HG03108 (cell line): ENCODE measurements at regions not wholly inside any gene's neighbourhood (a gene's known extent, or its start where the extent isn't known, plus 50 kb on each side); places are given as distances from the start of the nearest gene placed in this dataset.
"Not testable (repeated sequence)": the region's sequence is repeated elsewhere in the genome, so short reads cannot be mapped to it uniquely, and the experiment has no call there.

Experiments used
- ATAC-seq: cut with Tn5 transposase; IDR thresholded peaks from one replicate; pipeline ENCODE4 v1.9.1; 2021; ENCODE audit warnings: moderate library complexity; ENCODE audit not compliant: unreplicated experiment

DNA sequence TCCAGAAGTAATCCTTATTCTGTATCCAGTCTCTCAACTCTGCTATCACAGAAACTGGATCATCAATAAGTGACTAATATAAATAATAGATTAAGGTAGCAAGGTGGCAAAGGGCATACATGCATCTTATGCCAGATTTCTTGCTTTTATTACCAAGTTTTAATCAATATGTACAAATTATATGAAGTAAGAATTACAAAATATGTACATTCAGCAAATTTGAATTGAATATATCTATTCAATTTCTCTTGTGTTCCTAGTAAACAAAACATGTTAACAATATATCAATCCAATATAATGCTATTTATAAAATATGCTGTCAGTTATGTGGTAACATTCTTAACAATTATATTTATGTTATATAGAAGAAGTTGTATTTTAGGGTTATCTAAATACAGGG, 488.7 kb upstream of the COX7C start:
- no peak for ATAC-seq

DNA sequence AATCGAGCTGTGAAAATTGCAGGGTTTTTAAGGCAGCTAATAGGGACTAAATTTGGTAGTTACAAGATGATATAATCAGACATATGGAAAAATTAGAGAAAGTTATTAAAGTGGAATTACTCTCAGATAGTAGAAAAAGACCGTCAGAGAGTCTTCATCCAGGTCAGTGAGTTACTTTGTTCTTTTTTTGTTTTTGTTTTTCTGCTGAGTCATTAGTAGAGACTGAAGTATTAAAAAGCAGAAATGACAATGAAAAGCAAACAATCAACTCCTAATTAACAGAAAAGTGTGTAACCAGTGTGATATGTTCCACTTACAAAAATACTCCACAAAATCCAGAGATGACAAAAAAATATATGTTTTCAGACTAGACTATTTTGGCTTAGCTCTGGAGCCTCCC, 480.4 kb upstream of the COX7C start:
- no peak for ATAC-seq

DNA sequence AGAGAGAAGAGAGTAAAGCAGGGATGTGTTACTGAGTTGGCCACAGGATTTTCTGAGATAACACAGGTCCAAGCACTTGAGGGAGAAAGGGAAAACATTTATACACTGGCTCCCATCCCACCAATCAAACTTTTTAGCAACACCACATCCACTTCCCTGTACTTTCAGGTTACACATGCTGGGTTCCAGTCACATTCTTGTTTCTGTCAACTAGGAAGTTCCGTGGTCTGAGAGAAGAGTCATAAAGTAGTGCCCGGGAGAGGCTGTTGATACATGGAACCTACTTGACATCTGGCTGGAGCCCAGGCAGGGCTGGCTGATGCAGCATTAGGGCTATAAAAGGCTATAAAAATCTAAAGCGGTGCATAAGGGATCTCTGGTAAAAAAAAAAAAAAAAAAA, 473.9 kb upstream of the COX7C start:
- ATAC-seq: no peak

DNA sequence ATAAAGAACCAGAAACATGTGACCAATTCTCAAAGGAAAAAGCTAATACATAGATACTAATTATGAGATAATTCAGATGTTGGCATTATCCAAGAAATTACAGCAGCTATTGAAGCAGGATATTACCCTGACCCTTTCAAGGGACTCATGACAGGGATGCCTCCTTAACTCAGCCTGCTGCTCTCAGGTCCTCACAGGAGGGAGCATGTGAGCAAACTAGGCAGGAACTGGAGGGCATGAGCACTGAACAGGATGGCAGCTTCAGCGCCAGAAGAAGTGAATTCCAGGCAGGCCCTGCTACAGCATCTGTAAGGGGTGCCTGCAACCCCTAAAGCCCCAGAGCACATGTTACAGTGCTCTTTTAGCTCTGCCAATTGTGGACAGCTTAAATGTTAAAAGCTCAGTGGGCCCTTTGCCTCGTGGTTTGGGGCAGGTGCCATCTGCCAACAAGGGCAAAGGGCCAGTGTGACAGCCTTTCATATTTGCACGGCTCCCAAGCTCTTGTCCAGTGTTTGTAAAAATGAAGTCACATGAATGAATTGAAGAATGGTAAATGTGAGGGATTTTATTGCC, 464.7 kb upstream of the COX7C start:
- no peak for ATAC-seq

DNA sequence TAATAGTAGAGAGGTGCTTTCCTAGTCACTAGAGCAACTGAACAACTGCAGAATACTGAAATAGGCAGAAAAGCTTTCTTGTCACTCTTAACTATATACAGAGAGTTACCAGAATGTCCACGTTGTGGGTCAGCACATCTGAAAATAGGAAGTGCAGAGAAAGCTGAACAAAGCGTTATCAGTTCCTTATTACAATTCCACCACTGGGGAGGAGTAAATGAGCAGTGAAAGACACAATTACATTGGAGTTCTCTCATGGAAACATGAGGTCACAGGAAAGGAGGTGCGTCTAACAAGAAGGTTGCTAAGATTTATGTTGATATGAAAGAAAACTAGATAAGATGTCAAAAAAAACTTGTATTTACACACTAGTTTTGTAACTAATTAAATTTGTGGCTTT, 461.9 kb upstream of the COX7C start:
- ATAC-seq: no peak

DNA sequence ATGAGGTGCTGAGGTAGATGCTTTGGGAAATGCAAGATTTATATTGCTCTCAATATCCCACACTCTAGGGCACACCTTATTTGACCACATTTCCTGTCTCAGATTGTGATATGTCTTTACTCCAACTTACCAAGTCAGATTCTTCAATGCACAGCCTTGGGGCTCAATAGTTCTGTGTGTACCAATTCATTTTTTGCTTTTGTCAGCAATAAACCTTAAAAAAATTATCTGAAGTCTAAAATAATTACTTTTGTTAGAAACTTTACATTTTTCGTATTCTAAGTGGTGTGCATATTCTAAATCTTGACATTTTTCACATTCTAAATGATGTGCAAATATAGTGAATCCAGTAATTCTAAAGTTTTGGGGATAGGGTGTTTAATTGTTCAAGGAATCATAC, 447.5 kb upstream of the COX7C start:
- ATAC-seq: no peak

DNA sequence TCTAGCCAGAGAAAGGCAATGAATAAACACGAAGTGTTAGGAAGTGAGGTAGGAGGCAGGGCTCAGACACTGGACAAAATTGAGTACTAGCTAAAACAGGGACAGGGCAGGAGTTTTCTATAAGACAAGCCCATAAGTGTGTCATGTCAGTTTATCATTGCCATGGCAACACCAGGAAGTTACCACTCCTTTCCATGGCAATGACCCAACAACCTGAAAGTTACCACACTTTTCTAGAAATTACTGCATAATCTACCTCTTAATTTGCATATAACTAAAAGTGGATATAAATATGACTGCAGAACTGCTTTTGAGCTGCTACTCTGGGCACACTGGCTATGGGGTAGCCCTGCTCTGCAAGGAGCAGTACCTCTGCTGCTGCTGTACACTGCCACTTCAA, 442.5 kb upstream of the COX7C start:
- ATAC-seq: peak; percentile 61

DNA sequence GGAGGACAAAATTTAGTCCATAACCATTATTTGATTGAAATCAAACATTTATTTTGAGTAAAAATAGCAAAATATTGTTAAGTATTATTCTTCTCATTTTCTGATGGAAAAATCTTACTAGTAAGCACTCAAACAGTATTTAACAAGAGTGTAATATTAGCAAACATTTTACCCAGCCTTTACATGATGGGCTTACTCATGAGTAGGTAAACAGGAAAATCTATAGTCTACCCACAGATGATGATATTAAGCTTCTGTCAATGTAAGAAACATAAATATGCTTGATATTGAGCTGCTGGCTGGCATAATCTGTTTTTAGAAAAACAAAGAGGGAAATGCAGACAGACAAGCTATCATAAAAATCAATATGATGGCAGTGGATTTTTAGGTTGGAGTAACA, 418.5 kb upstream of the COX7C start:
- no peak for ATAC-seq

DNA sequence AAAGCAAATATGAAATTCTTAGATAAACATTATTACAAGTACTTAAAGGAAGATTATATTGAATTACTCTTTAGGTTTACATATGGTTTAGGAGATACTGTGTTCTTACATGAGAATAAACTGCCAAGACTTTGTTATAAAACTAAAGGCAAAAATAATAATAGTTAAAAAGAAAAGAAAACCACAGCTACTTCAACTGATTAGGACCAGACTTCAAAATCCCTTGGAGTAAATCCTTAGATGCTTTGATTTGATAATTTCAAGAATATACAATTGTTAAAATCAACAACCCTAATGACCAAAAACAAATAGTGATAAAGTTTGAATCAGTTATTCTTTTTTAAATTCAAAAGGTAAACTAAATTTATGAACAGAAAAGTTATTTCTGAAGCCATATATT, 389.6 kb upstream of the COX7C start:
- ATAC-seq: no peak

DNA sequence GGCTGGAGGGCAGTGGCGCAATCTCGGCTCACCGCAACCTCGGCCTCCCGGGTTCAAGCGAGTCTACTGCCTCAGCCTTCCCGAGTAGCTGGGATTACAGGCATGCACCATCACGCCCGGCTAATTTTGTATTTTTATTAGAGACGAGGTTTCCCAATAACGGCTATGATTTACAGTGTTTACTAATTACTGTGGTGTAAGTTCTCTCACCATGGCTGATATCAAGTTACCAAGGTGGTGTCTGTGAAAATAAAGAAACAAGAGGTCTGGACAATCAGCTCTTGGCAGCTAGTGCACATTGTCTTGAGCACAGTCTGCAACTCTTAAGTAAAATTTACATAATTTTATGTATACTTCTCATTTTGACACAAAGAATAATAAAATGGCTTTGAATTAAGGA, 385.5 kb upstream of the COX7C start:
- no peak for ATAC-seq

DNA sequence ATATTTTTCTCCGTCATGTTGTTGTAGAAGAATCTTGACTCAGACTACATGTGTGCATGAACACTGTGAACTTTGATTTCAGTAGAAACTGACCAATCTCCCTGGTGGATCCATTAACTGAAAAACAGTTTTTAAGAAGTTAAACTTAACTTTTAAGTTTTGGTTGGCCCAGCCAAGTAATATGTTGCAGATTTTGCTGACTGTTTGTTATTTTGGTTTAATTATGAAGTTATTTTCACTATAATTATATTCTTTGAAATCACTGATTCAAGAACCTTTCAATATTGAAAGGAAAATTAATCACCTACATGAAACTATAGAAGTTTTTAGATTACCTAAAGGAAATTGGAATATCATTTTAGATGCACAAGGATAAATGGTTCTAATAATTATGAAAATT, 373.6 kb upstream of the COX7C start:
- no peak for ATAC-seq

DNA sequence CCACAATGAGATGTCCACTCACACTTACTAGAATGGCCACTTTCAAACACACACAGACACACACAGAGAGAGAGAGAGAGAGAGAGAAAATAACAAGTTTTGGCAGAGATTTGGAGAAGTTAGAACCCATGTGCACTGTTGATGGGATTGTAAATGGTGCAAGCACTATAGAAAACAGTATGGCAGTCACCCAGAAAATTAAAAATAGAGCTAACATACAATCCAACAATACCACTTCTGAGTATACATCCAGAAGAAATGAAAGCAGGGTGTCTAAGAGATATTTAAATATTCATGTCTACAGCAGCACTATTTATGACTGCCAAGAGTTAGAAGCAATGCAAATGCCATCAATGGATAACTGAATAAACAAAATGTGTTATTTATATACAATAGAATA, 359.9 kb upstream of the COX7C start:
- ATAC-seq: no peak

DNA sequence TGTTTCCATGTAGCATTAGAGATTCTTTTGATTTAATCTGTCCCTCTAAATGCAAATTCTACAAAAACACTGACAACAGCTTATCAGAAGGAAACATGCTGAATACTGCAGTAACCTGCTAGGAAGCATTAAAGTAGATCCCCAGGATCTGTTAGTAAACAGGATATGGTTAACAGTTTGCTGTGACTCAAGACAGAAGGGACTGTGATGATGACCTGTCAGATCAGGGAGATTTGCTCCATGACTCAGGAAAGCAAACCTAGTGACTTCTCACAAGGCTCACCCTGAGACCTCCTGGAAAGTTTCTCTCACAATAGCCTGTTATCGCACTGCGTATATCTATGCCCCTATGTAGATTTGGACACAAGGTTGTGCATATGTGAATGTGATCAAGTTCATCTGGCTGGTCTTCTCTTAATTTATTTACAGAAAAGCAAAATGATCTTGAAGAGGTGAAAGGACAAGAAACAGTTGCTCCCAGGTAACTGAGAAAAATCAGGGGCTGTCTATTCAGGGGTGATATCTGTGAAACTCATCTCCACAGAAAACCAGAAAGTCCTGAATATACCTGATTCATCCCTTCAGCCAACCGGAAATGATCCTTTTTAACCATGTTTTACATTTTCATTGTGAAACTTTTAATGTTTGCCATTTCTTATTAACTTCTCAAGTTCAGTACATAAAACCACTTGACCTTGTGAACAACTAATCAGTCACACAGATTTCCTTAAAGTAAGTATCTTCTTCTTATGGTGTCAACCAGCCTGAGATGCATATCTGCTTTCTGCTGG, 333.1 kb upstream of the COX7C start:
- ATAC-seq: not testable (repeated sequence)

DNA sequence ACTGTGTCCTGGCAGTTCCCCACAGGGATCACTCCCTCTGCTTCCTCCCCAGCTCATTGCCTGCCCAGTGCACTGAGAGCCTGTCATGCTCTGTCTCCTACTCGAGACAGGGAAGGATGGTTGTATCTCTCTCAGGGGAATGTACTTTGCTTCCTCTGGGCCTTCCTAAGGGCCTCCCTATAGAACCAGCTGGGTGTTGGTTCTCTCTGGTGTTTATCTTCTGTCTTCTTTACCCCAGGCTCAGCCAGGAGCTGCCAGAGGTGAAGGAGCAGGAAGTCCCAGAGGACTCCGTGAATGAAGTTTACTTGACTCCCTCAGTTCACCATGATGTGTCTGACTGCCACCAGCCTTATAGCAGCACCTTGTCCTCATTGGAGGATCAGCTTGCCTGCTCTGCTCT, 330.3 kb upstream of the COX7C start:
- not testable (repeated sequence) for ATAC-seq

DNA sequence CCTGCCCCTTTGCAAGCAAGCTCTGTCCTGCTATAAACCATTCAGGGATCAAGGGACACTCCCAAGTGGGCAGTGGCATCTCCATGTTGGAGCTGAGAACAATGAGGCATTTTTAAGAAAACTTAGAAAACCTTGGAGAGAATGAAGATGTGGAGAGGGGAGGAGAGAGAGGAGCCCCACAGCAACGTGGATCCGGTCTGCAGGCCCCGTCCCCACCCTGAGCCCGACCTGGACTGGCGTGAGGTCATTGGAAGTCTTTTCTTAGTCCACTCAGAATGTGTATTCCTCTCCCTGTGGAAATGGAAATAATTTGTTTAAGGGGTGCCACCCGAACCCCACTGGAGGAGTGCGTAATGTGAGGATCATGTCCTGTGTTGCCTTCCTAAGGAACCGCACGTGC, 328.0 kb upstream of the COX7C start:
- ATAC-seq: not testable (repeated sequence)

DNA sequence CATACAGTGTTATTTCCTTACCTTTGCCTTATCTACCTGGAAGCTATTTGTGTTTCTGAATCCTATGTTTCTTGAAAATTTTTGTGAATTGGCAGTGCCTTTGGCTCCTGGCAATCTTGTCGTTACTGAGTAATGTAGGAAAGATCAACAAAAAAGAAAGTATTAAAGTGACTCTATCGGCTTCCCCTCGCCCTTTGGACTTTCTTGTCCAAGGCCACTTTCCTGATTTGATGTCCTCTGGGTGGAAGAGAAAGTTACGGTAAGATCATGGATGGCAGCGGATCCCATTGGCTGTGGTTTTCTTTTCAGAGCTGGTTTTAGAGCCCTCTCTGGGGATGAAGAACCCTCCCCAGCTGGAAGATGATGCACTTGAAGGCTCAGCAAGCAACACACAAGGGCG, 324.9 kb upstream of the COX7C start:
- ATAC-seq: not testable (repeated sequence)

DNA sequence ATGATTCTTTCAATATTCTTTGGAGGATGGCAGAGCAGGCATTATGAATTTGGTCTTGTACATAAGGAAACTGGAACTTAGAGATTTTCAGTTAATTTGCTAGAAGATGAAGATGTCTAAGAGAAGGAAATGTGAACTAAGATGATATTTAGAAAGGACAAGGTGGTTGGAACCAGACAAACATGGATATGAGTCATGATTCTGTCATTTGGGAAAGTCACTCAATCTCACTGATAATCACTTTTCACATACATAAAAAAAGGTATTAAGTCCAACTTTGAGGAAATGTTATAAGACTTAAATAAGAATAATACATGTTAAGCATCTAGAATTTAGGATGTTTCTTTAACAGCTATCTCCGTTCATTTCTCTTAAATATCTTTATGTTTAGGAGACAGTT, 315.1 kb upstream of the COX7C start:
- not testable (repeated sequence) for ATAC-seq

DNA sequence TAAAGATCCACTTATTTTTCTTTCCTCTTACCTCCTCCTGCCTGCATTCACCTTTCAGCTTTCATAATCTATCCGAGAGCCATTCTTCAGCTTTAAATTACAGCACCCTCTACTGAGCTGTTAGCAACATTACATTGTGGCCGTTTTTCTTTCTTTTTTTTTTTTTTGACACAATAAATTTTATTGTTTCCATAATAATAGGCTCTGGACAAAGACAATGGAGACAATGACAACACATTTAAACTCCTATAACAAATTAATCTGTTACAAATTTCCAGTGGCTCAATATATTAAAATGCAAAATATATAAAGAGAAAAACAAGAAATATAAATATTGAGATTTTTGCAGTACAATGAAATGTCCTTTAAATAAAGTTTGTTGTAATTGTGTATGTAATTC, 312.7 kb upstream of the COX7C start:
- not testable (repeated sequence) for ATAC-seq

DNA sequence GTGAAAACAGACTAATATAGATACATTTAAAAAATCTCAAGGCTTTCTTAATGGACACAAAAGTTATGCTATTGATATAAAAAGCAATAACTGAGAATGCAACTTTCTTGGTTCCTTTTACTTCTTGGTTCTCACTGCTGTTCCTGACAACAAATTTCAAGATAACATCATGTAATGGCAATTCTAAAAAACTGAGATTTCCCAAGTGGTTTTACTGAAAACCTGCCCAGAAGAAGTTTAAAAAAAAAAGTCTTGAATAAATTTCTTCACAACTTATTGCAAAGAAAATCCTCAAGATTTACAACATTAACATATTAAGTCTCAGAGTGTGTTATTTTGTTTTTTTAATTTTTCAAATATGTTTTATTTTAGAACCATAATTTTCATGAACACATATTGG, 302.8 kb upstream of the COX7C start:
- ATAC-seq: no peak

DNA sequence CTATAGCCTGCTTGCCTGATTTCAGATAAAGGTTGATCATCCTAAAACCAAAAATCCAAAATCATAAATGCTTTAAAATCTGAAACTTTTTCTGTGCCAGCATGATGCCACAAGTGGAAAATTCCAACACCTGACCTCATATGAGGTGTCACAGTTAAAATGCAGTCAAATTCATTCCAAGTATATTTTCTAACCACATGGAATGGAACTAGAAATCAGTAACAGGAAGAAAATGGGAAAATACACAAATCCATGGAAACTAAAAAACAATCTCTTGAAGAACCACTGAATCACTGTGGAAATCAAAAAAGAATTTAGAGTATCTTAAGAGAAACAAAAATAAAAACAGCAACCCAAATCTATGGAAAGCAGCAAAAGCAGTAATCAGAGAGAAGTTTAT, 297.5 kb upstream of the COX7C start:
- ATAC-seq: no peak

DNA sequence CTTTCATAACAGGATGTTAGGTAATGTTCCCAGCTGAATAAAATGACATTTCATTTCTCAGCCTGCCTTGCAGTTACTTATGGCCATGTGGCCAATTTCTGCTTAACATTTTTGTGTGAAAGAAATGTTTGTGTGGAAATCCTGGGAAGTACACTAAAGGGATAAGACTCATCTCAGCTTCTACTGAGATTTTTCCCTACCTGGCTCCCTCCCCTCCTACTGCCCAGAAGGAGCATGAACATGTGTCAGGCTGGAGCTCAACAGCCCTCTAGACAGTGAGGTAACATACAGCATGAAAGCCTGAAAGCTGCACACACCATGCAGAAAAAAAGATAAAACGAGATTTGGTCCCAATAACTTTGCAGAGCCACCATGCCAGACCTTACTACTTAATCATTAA, 288.4 kb upstream of the COX7C start:
- ATAC-seq: no peak

DNA sequence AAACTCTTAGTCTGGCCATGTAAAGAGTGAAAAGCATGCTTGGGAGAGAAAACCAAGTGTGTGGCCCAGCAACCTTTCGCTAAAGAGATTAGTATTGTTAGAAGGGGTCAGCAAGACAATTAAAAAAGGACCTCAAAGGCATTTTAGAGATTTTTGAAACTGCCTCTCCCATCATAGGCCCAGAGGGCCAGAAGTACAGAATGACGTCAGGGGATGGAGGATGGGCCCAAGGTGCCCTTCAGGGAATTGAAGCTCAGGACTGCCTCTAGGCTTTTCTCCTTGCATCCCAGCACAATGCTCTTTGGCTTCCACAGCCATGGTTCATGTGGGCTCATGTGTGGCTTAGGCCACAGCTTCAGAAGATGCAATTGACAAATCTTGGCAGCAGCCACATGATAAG, 287.0 kb upstream of the COX7C start:
- ATAC-seq: no peak

DNA sequence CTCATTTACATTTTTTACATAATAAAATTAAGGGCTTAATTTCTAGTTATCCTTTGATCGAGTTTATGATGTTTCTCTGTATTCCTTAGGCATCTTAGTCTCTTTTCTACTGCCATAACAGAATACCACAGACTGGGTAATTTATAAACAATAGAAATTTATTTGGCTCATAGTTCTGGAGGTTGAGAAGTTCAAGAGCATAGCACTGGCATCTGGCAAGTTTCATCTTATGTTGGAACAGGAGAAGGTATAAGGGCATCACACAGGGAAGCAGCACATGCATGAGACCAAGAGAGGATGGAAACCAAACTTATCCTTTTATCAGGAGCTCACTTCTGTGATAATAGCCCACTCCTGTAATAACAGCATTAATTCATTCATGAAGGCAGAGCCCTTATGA, 284.9 kb upstream of the COX7C start:
- no peak for ATAC-seq
